CD4-positive, alpha-beta T cell (primary cell): ENCODE measurements at regions not wholly inside any gene's neighbourhood (a gene's known extent, or its start where the extent isn't known, plus 50 kb on each side); places are given as distances from the start of the nearest gene placed in this dataset.

Experiments used
- ATAC-seq: fragments of 200-7000 bp; cut with Tn5 transposase; one replicate; pipeline ENCODE4 v1.10.0; 2022; ENCODE audit warnings: mild to moderate bottlenecking; ENCODE audit not compliant: poor library complexity
- CTCF ChIA-PET: fragments of 350-600 bp; sonication (Branson Sonifier 250); formaldehyde crosslinking; loops from one replicate; lab custom pipeline; 2021; ENCODE audit warnings: antibody characterized with exemption, inconsistent platforms; lab: Charles Lee
- POLR2A ChIA-PET: fragments of 350-600 bp; sonication (Branson Sonifier 250); formaldehyde crosslinking; loops from one replicate; lab custom pipeline; 2021; ENCODE audit warnings: antibody characterized with exemption, inconsistent platforms; lab: Charles Lee
- DNase-seq, 14 experiments: peaks; one replicate each; pipeline ENCODE4 v3.0.0-alpha.2; 2013 to 2020; ENCODE audit warnings: mixed read lengths in 2 of 14
- H3K27ac ChIP-seq, 2 donors: one replicate each; pipeline versions ENCODE4 v1.5.1 to v1.7.0; 2013; ENCODE audit warnings: low read length in 2 of 2, low read depth in 1 of 2, mild to moderate bottlenecking in 1 of 2
- H3K27me3 ChIP-seq, 2 experiments: 1 replicate in 1 of 2; 2 replicates in 1 of 2; pipeline versions ENCODE4 v1.6.1 to v1.7.0; 2013; ENCODE audit warnings: low read length in 2 of 2, control low read depth in 1 of 2, mild to moderate bottlenecking in 1 of 2, moderate library complexity in 1 of 2; ENCODE audit not compliant: insufficient read depth in 2 of 2, control insufficient read depth in 1 of 2
- H3K36me3 ChIP-seq: one replicate; pipeline ENCODE4 v1.6.1; 2013; ENCODE audit warnings: low read length, control low read depth; ENCODE audit not compliant: insufficient read depth
- H3K4me1 ChIP-seq: one replicate; pipeline ENCODE4 v1.6.1; 2013; ENCODE audit warnings: low read length, control low read depth; ENCODE audit not compliant: insufficient read depth
- H3K4me3 ChIP-seq: one replicate; pipeline ENCODE4 v1.5.1; 2013; ENCODE audit warnings: mild to moderate bottlenecking, low read length, moderate library complexity
- H3K9me3 ChIP-seq, 2 experiments: 1 replicate in 1 of 2; 2 replicates in 1 of 2; pipeline versions ENCODE4 v1.6.1 to v1.7.0; 2013; ENCODE audit warnings: low read length in 2 of 2, mild to moderate bottlenecking in 2 of 2, control low read depth in 1 of 2, moderate library complexity in 1 of 2; ENCODE audit not compliant: control insufficient read depth in 1 of 2, insufficient read depth in 1 of 2
- H3K27ac Mint-ChIP-seq: one replicate; pipeline ENCODE4 v1.8.0; 2020; ENCODE audit warnings: mixed read lengths
- H3K27me3 Mint-ChIP-seq: one replicate; pipeline ENCODE4 v1.8.0; 2021; ENCODE audit warnings: mixed read lengths
- H3K36me3 Mint-ChIP-seq: one replicate; pipeline ENCODE4 v1.8.0; 2021; ENCODE audit warnings: low read depth, mixed read lengths
- H3K4me1 Mint-ChIP-seq: one replicate; pipeline ENCODE4 v1.8.0; 2021; ENCODE audit warnings: low read depth, mixed read lengths
- H3K4me3 Mint-ChIP-seq: one replicate; pipeline ENCODE4 v1.8.0; 2020; ENCODE audit warnings: mild to moderate bottlenecking, mixed read lengths
- H3K9me3 Mint-ChIP-seq: one replicate; pipeline ENCODE4 v1.8.0; 2020; ENCODE audit warnings: mixed read lengths
- CTCF ChIP-seq: fragments of 200-600 bp; IDR thresholded peaks from one replicate; pipeline ENCODE4 v1.8.0; 2022; ENCODE audit warnings: antibody characterized with exemption, mild to moderate bottlenecking
- intact Hi-C, 2 experiments: fragments of 100-400 bp; cut with DNase I in 1 of 2; cut with micrococcal nuclease in 1 of 2; formaldehyde crosslinking; loops; one replicate each; pipeline versions ENCODE4 v1.15.1 to v1.9.0; 2023 to 2025; cut with DNase I, micrococcal nuclease

GRCh38 chr7:47724335-47724982 is 142.5 kb upstream of the TNS3 start:
- DNase-seq (no peak), ATAC-seq (no peak)
- no peaks in the 10 kb centered on the region for H3K36me3 Mint-ChIP-seq
- no peaks in the 10 kb centered on the region for H3K4me1 ChIP-seq
- intact Hi-C loops = no loop called here
- H3K4me1 Mint-ChIP-seq = no peaks in the 10 kb centered on the region
- no peaks in the 10 kb centered on the region for H3K27me3 ChIP-seq
- no peak overlapping the region for H3K27ac Mint-ChIP-seq
- no peak overlapping the region for H3K4me3 Mint-ChIP-seq
- ChIA-PET POLR2A (no interaction called here), CTCF (no interaction called here)
- no peaks in the 10 kb centered on the region for H3K9me3 Mint-ChIP-seq
- peaks cover 0 to 14% of the 10 kb centered on the region in 2 experiments for H3K9me3 ChIP-seq
- no peaks in the 10 kb centered on the region for H3K27me3 Mint-ChIP-seq
- no peak for TF ChIP-seq CTCF
- no peaks in the 10 kb centered on the region for H3K36me3 ChIP-seq
- no peak overlapping the region for H3K27ac ChIP-seq
- H3K4me3 ChIP-seq = no peak overlapping the region

- no peak for TF ChIP-seq CTCF
- intact Hi-C loops = no loop called here
- H3K36me3 ChIP-seq = no peaks in the 10 kb centered on the region
- peaks cover 0 to 14% of the 10 kb centered on the region in 2 experiments for H3K9me3 ChIP-seq
- Mint-ChIP-seq H3K27me3 (no peaks in the 10 kb centered on the region), H3K36me3 (no peaks in the 10 kb centered on the region), H3K4me1 (no peaks in the 10 kb centered on the region), H3K27ac (no peak overlapping the region), H3K9me3 (no peaks in the 10 kb centered on the region), H3K4me3 (no peak overlapping the region)
- no peaks in the 10 kb centered on the region for H3K27me3 ChIP-seq
- H3K27ac ChIP-seq = no peak overlapping the region
- DNase-seq = no peak
- POLR2A ChIA-PET = no interaction called here
- no peaks in the 10 kb centered on the region for H3K4me1 ChIP-seq
- no peak for ATAC-seq
- CTCF ChIA-PET = no interaction called here
- no peak overlapping the region for H3K4me3 ChIP-seq
Observed at GRCh38 chr7:47722126-47722525, 140.2 kb upstream of the TNS3 start.

DNA sequence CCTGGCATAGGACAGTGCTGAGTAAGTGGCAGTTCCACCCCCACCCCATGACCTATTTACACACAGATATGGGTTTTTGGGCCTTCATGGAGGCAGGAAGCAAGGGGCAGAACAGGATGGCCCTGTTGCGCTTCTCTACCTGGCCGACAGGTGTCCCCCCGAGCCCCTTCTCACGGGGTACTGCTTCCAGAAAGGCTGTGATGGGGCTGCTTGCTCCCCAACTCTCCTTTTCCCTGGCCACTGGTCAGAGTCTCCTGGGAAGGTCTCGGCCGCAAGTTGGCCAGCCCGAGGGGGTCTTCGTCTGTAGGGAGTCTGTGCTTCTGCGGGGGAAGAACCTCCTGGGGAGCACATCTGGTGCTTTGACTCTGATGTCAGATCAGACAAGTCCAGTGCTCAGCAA is 139.8 kb upstream of the TNS3 start:
- Mint-ChIP-seq H3K27ac (no peak overlapping the region), H3K27me3 (no peaks in the 10 kb centered on the region), H3K9me3 (no peaks in the 10 kb centered on the region), H3K4me1 (no peaks in the 10 kb centered on the region), H3K4me3 (no peak overlapping the region), H3K36me3 (no peaks in the 10 kb centered on the region)
- ChIA-PET POLR2A (no interaction called here), CTCF (no interaction called here)
- Histone ChIP-seq H3K27me3 (no peaks in the 10 kb centered on the region), H3K27ac (no peak overlapping the region), H3K36me3 (no peaks in the 10 kb centered on the region), H3K9me3 (peaks cover 0 to 14% of the 10 kb centered on the region in 2 experiments), H3K4me1 (no peaks in the 10 kb centered on the region), H3K4me3 (no peak overlapping the region)
- DNase-seq (no peak), ATAC-seq (no peak)
- no peak for TF ChIP-seq CTCF
- intact Hi-C loops = no loop called here
